Cardiac fibroblast (primary cell): ENCODE measurements at regions not wholly inside any gene's neighbourhood (a gene's known extent, or its start where the extent isn't known, plus 50 kb on each side); places are given as distances from the start of the nearest gene placed in this dataset.

ENCODE experiments used
- DNase-seq, 2 donors: peaks; one replicate each; pipeline versions ENCODE4 v3.0.0 to v3.0.0-alpha.2; 2010; ENCODE audit warnings: low read depth in 2 of 2
- H3K4me3 ChIP-seq, 2 donors: replicated peaks in 1 of 2; 1 replicate in 1 of 2; 2 replicates in 1 of 2; pipeline ENCODE4 v1.5.1; 2011; ENCODE audit warnings: low read depth in 2 of 2, low read length in 2 of 2, mild to moderate bottlenecking in 2 of 2, moderate library complexity in 1 of 2
- TF ChIP-seq, protein P1 (sequence below): IDR thresholded peaks from one replicate; pipeline ENCODE4 v1.5.1; 2011; ENCODE audit warnings: low read depth, mild to moderate bottlenecking, low read length, inconsistent platforms

DNA sequence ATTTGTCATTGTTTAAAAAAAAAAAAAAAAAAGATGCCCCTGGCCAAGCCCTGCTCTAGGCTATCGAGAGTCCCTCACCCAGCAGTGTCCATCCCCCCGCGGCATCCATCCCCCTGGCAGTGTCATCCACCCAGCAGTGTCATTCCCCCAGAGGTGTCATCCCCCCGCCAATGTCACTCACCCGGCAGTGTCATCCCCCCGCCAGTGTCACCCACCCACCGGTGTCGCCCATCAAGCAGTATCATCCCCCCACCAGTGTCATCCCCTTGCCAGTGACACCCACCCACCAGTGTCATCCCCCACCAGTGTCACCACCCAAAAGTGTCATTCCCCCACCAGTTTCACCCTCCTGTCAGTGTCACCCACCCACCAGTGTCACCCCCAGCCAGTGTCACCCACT is 99.3 kb upstream of the PRR20G start:
- DNase-seq = no peak
- TF ChIP-seq, protein P1, sequence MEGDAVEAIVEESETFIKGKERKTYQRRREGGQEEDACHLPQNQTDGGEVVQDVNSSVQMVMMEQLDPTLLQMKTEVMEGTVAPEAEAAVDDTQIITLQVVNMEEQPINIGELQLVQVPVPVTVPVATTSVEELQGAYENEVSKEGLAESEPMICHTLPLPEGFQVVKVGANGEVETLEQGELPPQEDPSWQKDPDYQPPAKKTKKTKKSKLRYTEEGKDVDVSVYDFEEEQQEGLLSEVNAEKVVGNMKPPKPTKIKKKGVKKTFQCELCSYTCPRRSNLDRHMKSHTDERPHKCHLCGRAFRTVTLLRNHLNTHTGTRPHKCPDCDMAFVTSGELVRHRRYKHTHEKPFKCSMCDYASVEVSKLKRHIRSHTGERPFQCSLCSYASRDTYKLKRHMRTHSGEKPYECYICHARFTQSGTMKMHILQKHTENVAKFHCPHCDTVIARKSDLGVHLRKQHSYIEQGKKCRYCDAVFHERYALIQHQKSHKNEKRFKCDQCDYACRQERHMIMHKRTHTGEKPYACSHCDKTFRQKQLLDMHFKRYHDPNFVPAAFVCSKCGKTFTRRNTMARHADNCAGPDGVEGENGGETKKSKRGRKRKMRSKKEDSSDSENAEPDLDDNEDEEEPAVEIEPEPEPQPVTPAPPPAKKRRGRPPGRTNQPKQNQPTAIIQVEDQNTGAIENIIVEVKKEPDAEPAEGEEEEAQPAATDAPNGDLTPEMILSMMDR = no peak

GRCh38 chr3:127386490-127386889 is 98.6 kb upstream of the PRR20G start:
- no peak overlapping the region for H3K4me3 ChIP-seq
- TF ChIP-seq, protein P1 = no peak
- DNase-seq = no peak

More for the DNA sequence above, 99.3 kb upstream of the PRR20G start:
- H3K4me3 ChIP-seq = no peak overlapping the region

GRCh38 chr3:127385540-127385870 is 97.7 kb upstream of the PRR20G start:
- H3K4me3 ChIP-seq = no peak overlapping the region
- no peak for DNase-seq
- TF ChIP-seq, protein P1 = no peak

DNA sequence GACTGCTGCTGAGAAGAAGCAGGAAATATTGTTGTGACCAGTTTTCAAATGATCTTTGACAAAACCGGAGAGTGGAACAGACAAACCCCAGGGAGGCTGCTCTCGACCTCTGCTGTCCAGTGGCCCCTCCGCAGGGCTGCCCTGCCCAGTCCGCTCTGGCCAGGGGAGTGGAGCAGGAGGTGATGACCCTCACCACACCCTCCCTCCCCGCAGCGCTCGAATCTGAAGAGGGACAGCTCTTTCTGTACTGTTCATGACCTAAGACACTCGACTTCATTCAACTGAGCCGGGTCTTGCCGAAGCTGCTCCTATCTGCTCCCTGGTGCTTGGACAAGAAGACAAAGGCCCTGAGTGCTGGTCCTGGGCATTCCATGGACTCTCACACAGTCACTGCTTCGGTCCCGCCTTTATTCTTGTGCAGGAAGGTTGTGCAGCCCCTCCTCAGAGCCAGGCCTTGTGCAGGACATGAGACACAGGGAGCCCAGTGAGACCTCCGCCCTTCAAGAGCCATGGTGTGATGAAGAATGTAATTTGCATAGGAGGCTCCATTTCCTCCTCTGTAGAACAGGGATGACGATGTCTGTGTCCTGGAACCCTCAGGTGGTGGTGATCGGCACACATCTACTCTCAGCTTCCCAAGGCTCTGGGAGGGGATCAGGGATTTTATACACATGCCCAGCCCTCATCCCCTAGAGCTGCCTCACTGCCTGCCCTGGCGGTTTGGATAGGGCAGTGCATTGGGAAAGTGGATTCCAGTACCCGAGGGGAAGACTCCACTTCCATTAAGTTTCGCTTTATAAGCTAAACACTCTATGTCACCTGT is 97.1 kb upstream of the PRR20G start:
- DNase-seq = no peak
- H3K4me3 ChIP-seq = no peak overlapping the region
- TF ChIP-seq, protein P1 = no peak

- DNase-seq = no peak
- TF ChIP-seq, protein P1 = no peak
- no peak overlapping the region for H3K4me3 ChIP-seq
These were observed 95.9 kb upstream of the PRR20G start for GRCh38 chr3:127383656-127384179.

GRCh38 chr3:127377801-127378655 is 90.2 kb upstream of the PRR20G start:
- TF ChIP-seq, protein P1 = no peak
- no peak for DNase-seq
- H3K4me3 ChIP-seq = no peak overlapping the region
